H9 (cell line): ENCODE measurements at regions not wholly inside any gene's neighbourhood (a gene's known extent, or its start where the extent isn't known, plus 50 kb on each side); places are given as distances from the start of the nearest gene placed in this dataset.

Experiments used
- DNase-seq: peaks from one replicate; pipeline ENCODE4 v3.0.0-alpha.2; 2017
- H2AFZ ChIP-seq: one replicate; pipeline ENCODE4 v1.6.1; 2013; ENCODE audit warnings: mild to moderate bottlenecking, low read length, control low read depth, moderate library complexity
- H2AK5ac ChIP-seq: 2 replicates; pipeline ENCODE4 v1.6.1; 2013; ENCODE audit warnings: low read length, control low read depth, mixed read lengths; ENCODE audit not compliant: insufficient read length
- H2BK120ac ChIP-seq: one replicate; pipeline ENCODE4 v1.6.1; 2013; ENCODE audit warnings: low read depth, mild to moderate bottlenecking, low read length, control low read depth, inconsistent platforms; ENCODE audit not compliant: poor library complexity, severe bottlenecking
- H2BK12ac ChIP-seq: 2 replicates; pipeline ENCODE4 v1.6.1; 2013; ENCODE audit warnings: low read length, control low read depth, mixed read lengths, low read depth; ENCODE audit not compliant: insufficient read length
- H2BK15ac ChIP-seq: 2 replicates; pipeline ENCODE4 v1.6.1; 2013; ENCODE audit warnings: low read depth, low read length, control low read depth
- H2BK20ac ChIP-seq: one replicate; pipeline ENCODE4 v1.6.1; 2013; ENCODE audit warnings: low read depth, mild to moderate bottlenecking, low read length, control low read depth, inconsistent platforms; ENCODE audit not compliant: poor library complexity, severe bottlenecking
- H2BK5ac ChIP-seq: 2 replicates; pipeline ENCODE4 v1.6.1; 2013; ENCODE audit warnings: low read length, control low read depth, mixed read lengths; ENCODE audit not compliant: insufficient read length
- H3K14ac ChIP-seq: 2 replicates; pipeline ENCODE4 v1.6.1; 2013; ENCODE audit warnings: low read length, control low read depth; ENCODE audit not compliant: insufficient read depth
- H3K18ac ChIP-seq: 2 replicates; pipeline ENCODE4 v1.6.1; 2013; ENCODE audit warnings: low read depth, mild to moderate bottlenecking, mixed read lengths, low read length, control low read depth; ENCODE audit not compliant: insufficient read length
- H3K23ac ChIP-seq: 2 replicates; pipeline ENCODE4 v1.6.1; 2013; ENCODE audit warnings: low read length, control low read depth, mixed read lengths, low read depth; ENCODE audit not compliant: insufficient read length
- H3K23me2 ChIP-seq: 2 replicates; pipeline ENCODE4 v1.6.1; 2013; ENCODE audit warnings: low read depth, mild to moderate bottlenecking, mixed read lengths, low read length, control low read depth; ENCODE audit not compliant: insufficient read length, poor library complexity, severe bottlenecking
- H3K27ac ChIP-seq: 2 replicates; pipeline ENCODE4 v1.5.1; 2013; ENCODE audit warnings: low read length, control low read depth, mixed read lengths, low read depth; ENCODE audit not compliant: insufficient read length
- H3K27me3 ChIP-seq: 2 replicates; pipeline ENCODE4 v1.6.1; 2013; ENCODE audit warnings: low read length, control low read depth, inconsistent platforms; ENCODE audit not compliant: insufficient read depth
- H3K4ac ChIP-seq: 2 replicates; pipeline ENCODE4 v1.6.1; 2013; ENCODE audit warnings: low read depth, mild to moderate bottlenecking, control low read depth, inconsistent platforms, low read length, moderate library complexity
- H3K4me1 ChIP-seq: 2 replicates; pipeline ENCODE4 v1.6.1; 2013; ENCODE audit warnings: low read length, control low read depth, inconsistent platforms; ENCODE audit not compliant: insufficient read depth
- H3K4me2 ChIP-seq: 2 replicates; pipeline ENCODE4 v1.6.1; 2013; ENCODE audit warnings: low read length, control low read depth, mixed read lengths; ENCODE audit not compliant: insufficient read length, insufficient read depth
- H3K56ac ChIP-seq: 2 replicates; pipeline ENCODE4 v1.6.1; 2013; ENCODE audit warnings: low read depth, mild to moderate bottlenecking, mixed read lengths, low read length, control low read depth; ENCODE audit not compliant: insufficient read length
- H3K79me1 ChIP-seq: 2 replicates; pipeline ENCODE4 v1.6.1; 2013; ENCODE audit warnings: low read depth, mild to moderate bottlenecking, moderate library complexity, low read length, control low read depth, inconsistent platforms; ENCODE audit not compliant: insufficient read depth, poor library complexity, severe bottlenecking
- H3K79me2 ChIP-seq: 2 replicates; pipeline ENCODE4 v1.6.1; 2013; ENCODE audit warnings: low read length, control low read depth, inconsistent platforms; ENCODE audit not compliant: insufficient read depth
- H3K9ac ChIP-seq: 2 replicates; pipeline ENCODE4 v1.6.1; 2013; ENCODE audit warnings: low read length, control low read depth, mixed read lengths; ENCODE audit not compliant: insufficient read length; ENCODE audit errors: extremely low read depth
- H3K9me3 ChIP-seq: one replicate; pipeline ENCODE4 v1.6.1; 2013; ENCODE audit warnings: low read depth, low read length, inconsistent platforms; ENCODE audit not compliant: control insufficient read depth
- H3T11ph ChIP-seq: one replicate; pipeline ENCODE4 v1.6.1; 2013; ENCODE audit warnings: mild to moderate bottlenecking, low read length, control low read depth, inconsistent platforms
- H4K20me1 ChIP-seq: one replicate; pipeline ENCODE4 v1.6.1; 2013; ENCODE audit not compliant: control insufficient read depth, insufficient read length, insufficient read depth
- H4K5ac ChIP-seq: 2 replicates; pipeline ENCODE4 v1.6.1; 2013; ENCODE audit warnings: low read depth, mild to moderate bottlenecking, mixed read lengths, low read length, control low read depth; ENCODE audit not compliant: insufficient read length
- H4K8ac ChIP-seq: replicated peaks from 2 replicates; pipeline ENCODE4 v1.6.1; 2013; ENCODE audit warnings: low read length, control low read depth, mixed read lengths, low read depth; ENCODE audit not compliant: insufficient read length
- H4K91ac ChIP-seq: 2 replicates; pipeline ENCODE4 v1.6.1; 2013; ENCODE audit warnings: low read depth, mild to moderate bottlenecking, moderate library complexity, mixed read lengths, low read length, control low read depth; ENCODE audit not compliant: insufficient read length
- H3K27ac Mint-ChIP-seq, 3 experiments: 2 replicates in 2 of 3; 3 replicates in 1 of 3; pipeline ENCODE4 v1.8.0; 2020 to 2021; ENCODE audit warnings: mixed read lengths in 3 of 3, mild to moderate bottlenecking in 1 of 3, moderate library complexity in 1 of 3
- H3K27me3 Mint-ChIP-seq: 2 replicates; pipeline ENCODE4 v1.8.0; 2021; ENCODE audit warnings: low read depth, mild to moderate bottlenecking, moderate library complexity, mixed read lengths
- H3K36me3 Mint-ChIP-seq, 3 experiments: 2 replicates in 2 of 3; 3 replicates in 1 of 3; pipeline ENCODE4 v1.8.0; 2020 to 2021; ENCODE audit warnings: low read depth in 3 of 3, mixed read lengths in 3 of 3; ENCODE audit not compliant: insufficient read depth in 1 of 3
- H3K4me1 Mint-ChIP-seq, 2 experiments: 2 replicates each; pipeline ENCODE4 v1.8.0; 2020; ENCODE audit warnings: mixed read lengths in 2 of 2
- H3K4me3 Mint-ChIP-seq, 2 experiments: 2 replicates in 1 of 2; 3 replicates in 1 of 2; pipeline ENCODE4 v1.8.0; 2020 to 2021; ENCODE audit warnings: mild to moderate bottlenecking in 2 of 2, mixed read lengths in 2 of 2, moderate library complexity in 1 of 2
- H3K9me3 Mint-ChIP-seq, 2 experiments: 2 replicates in 1 of 2; 3 replicates in 1 of 2; pipeline ENCODE4 v1.8.0; 2020; ENCODE audit warnings: mild to moderate bottlenecking in 2 of 2, mixed read lengths in 2 of 2, moderate library complexity in 1 of 2
- CTCF ChIP-seq: fragments of 200-600 bp; sonication (generic); conservative IDR thresholded peaks from 3 replicates; pipeline ENCODE4 v1.8.0; 2021; ENCODE audit warnings: antibody characterized with exemption, mild to moderate bottlenecking
- WGBS: extraction: QIAGEN DNeasy Blood & Tissue Kit; methylation state at CpG from one replicate; pipeline ENCODE4 v1.1.7; 2013; ENCODE audit warnings: missing lambda C conversion rate, low lambda C conversion rate, mixed read lengths; ENCODE audit not compliant: insufficient read length; ENCODE audit errors: extremely low coverage; 5-methylcytosine and 5-hydroxymethylcytosine counted together

- H3K4me2 ChIP-seq: no peak overlapping the region
- no peaks in the 10 kb centered on the region for H3K9me3 ChIP-seq
- H3K79me1 ChIP-seq: no peaks in the 10 kb centered on the region
- H3K23me2 ChIP-seq: no peaks in the 10 kb centered on the region
- no peak overlapping the region for H3K23ac ChIP-seq
- H3K4me3 Mint-ChIP-seq: no peak overlapping the region
- no peaks in the 10 kb centered on the region for H3K36me3 Mint-ChIP-seq
- no peak overlapping the region for H3K14ac ChIP-seq
- no peak overlapping the region for H4K91ac ChIP-seq
- no peak overlapping the region for H4K5ac ChIP-seq
- H3K79me2 ChIP-seq: no peaks in the 10 kb centered on the region
- no peak overlapping the region for H3K27ac ChIP-seq
- no peaks in the 10 kb centered on the region for H3K27me3 ChIP-seq
- H3K9ac ChIP-seq: no peak overlapping the region
- no peak overlapping the region for H2BK5ac ChIP-seq
- no peak overlapping the region for H2BK15ac ChIP-seq
- no peak overlapping the region for H2BK12ac ChIP-seq
- no peak overlapping the region for H3K18ac ChIP-seq
- no peak overlapping the region for H3K27ac Mint-ChIP-seq
- no peak overlapping the region for H2AFZ ChIP-seq
- H4K20me1 ChIP-seq: no peaks in the 10 kb centered on the region
- H2BK20ac ChIP-seq: no peak overlapping the region
- peaks cover 6 to 8% of the 10 kb centered on the region in 2 experiments; a peak in 3 of 4 replicates for H3K4me1 Mint-ChIP-seq
- H3K4ac ChIP-seq: no peak overlapping the region
- WGBS: no CpG with 5 or more reads among the region's 2 CpGs
- no peak overlapping the region for H4K8ac ChIP-seq
- H3K4me1 ChIP-seq: no peaks in the 10 kb centered on the region
- no peak overlapping the region for H2BK120ac ChIP-seq
- H3K27me3 Mint-ChIP-seq: no peaks in the 10 kb centered on the region
- H3K9me3 Mint-ChIP-seq: no peaks in the 10 kb centered on the region
- no peak for TF ChIP-seq CTCF
- DNase-seq: no peak
- H2AK5ac ChIP-seq: no peak overlapping the region
- H3K56ac ChIP-seq: no peak overlapping the region
- H3T11ph ChIP-seq: no peak overlapping the region
Measured at GRCh38 chr1:88104886-88105285, 579.2 kb upstream of the PKN2 start.
